Astrocyte of the spinal cord (primary cell): ENCODE measurements at regions not wholly inside any gene's neighbourhood (a gene's known extent, or its start where the extent isn't known, plus 50 kb on each side); places are given as distances from the start of the nearest gene placed in this dataset.

Experiments
- DNase-seq: peaks from one replicate; pipeline ENCODE4 v3.0.0; 2011; ENCODE audit warnings: low read depth, low spot score
- H3K4me3 ChIP-seq: 2 replicates; pipeline ENCODE4 v1.5.1; 2011; ENCODE audit warnings: low read depth, mild to moderate bottlenecking, low read length, moderate library complexity
- in situ Hi-C: cut with HindIII; loops from 2 replicates; pipeline ENCODE4 v1.10.0; 2017; ENCODE audit warnings: low sequenced_read_pairs
- TF ChIP-seq, protein P1 (sequence below): IDR thresholded peaks from 2 replicates; pipeline ENCODE4 v1.5.1; 2012; ENCODE audit warnings: low read depth, mild to moderate bottlenecking, low read length, inconsistent platforms

- DNase-seq: no peak
- in situ Hi-C loops: no loop called here
- no peak overlapping the region for H3K4me3 ChIP-seq
- TF ChIP-seq, protein P1, sequence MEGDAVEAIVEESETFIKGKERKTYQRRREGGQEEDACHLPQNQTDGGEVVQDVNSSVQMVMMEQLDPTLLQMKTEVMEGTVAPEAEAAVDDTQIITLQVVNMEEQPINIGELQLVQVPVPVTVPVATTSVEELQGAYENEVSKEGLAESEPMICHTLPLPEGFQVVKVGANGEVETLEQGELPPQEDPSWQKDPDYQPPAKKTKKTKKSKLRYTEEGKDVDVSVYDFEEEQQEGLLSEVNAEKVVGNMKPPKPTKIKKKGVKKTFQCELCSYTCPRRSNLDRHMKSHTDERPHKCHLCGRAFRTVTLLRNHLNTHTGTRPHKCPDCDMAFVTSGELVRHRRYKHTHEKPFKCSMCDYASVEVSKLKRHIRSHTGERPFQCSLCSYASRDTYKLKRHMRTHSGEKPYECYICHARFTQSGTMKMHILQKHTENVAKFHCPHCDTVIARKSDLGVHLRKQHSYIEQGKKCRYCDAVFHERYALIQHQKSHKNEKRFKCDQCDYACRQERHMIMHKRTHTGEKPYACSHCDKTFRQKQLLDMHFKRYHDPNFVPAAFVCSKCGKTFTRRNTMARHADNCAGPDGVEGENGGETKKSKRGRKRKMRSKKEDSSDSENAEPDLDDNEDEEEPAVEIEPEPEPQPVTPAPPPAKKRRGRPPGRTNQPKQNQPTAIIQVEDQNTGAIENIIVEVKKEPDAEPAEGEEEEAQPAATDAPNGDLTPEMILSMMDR: no peak
These were observed 79.1 kb upstream of the GPR12 start for GRCh38 chr13:26839682-26840081.

DNA sequence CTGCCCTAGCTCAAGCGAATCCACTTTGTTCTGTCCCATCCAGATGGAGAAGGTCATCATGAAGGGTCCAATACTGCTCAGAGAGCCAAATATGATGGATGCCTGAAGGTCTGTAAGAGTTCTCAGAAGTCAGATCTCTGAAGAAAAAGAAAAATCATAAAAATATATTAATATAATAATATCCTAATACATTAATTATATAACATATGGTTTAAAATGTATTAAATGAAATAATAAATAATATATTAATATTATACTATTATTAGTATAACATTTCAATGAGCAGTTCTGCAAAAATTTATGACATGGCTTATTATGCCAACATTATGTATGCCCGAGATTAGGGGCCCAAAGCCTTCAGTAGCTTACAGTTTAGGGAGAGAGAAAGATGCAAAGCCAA lies 78.2 kb upstream of the GPR12 start:
- in situ Hi-C loops: no loop called here
- TF ChIP-seq, protein P1: no peak
- DNase-seq: no peak
- no peak overlapping the region for H3K4me3 ChIP-seq

DNA sequence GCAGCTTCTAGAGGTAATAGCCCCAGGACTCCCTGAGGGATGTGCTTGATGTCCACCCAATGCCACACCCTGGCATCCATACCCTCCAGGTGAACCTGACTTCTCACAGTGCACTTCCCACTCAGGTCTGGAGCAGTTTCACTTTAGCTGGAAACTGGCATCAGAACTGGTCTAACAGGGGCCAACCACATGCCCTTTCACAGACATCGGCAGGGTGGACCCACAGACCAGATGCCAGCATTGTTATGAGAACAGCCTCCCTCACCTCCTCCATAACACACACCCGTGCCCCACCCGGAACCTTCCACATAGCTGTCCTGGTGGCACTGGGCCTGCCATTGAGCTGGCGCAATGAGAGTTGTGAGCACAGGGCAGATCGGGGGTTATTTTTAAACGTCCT lies 77.4 kb upstream of the GPR12 start:
- in situ Hi-C loops: no loop called here
- no peak overlapping the region for H3K4me3 ChIP-seq
- no peak for DNase-seq
- TF ChIP-seq, protein P1: no peak

GRCh38 chr13:26837102-26837501 lies 76.5 kb upstream of the GPR12 start:
- in situ Hi-C loops: no loop called here
- H3K4me3 ChIP-seq: no peak overlapping the region
- TF ChIP-seq, protein P1: no peak
- no peak for DNase-seq

- no peak overlapping the region for H3K4me3 ChIP-seq
- in situ Hi-C loops: no loop called here
- no peak for DNase-seq
- TF ChIP-seq, protein P1: no peak
These were observed 76.0 kb upstream of the GPR12 start for GRCh38 chr13:26836626-26837025.

GRCh38 chr13:26834646-26835045 lies 74.1 kb upstream of the GPR12 start:
- TF ChIP-seq, protein P1: no peak
- in situ Hi-C loops: no loop called here

DNA sequence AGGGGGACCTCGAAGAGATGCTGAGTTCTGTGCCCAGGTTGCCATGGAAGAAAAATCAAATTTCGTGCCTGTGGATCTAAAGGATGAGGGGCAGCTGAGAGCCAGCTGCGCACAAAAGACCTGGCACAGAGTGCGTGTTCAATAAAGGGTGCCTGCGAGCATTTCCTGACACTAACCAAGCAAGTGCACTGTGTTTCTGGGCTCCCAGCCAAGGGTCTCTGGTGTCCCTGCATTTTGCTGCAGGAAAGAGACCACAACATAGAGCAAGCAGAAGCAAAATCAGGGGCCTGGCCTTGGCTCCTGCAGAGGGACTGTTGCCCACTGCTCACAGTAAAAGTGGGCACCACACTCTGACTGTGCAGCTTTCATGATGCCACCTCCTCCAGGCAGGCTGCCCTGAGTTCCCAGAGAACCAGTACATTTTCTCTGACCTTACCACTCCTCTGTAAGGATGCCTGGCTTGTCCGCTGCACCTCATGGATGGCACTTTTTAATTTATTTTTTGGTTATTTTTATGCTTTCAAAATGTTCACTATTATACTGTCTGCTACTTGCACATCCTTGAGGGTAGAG lies 70.8 kb upstream of the GPR12 start:
- in situ Hi-C loops: no loop called here
- TF ChIP-seq, protein P1: no peak
- DNase-seq: no peak
- no peak overlapping the region for H3K4me3 ChIP-seq

More at GRCh38 chr13:26834646-26835045, 74.1 kb upstream of the GPR12 start:
- DNase-seq: no peak
- no peak overlapping the region for H3K4me3 ChIP-seq
